ENCODE measurements at regions not wholly inside any gene's neighbourhood (a gene's known extent, or its start where the extent isn't known, plus 50 kb on each side); places are given as distances from the start of the nearest gene placed in this dataset.

DNA sequence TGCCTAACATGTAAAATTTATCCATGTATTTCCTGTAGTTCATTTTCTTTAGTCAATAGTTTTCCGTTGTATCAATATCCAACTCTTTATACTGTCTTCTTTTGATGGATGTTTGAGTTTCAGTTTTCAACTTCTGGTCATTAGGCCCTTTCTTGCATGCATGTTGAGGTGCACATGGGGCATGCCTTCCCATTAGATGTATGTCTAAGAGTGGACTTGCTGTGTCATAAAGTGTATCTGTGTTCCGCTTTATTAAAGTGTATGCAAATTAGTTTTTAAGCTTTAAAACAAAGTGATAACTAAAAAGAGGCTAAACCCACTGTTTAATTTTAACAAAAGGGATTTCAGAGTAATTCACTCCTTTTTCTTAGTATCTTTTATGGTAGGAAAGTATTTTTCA lies 441.1 kb downstream of the PCNX1 start:
- Histone ChIP-seq H3K79me2 (ENCODE audit: low read length) (peaks cover 97% of the 10 kb centered on the region), H3F3A (ENCODE audit: low read length, unreplicated experiment) (no peaks in the 10 kb centered on the region), H3K4me2 (ENCODE audit: low read length) (0 out of 2 replicates have a peak overlapping the region, but pooled peaks have one; percentile 3), H2AFZ (ENCODE audit: low read length) (no peak overlapping the region), H3K9me2 (replicated peaks; ENCODE audit: low read length) (no peaks in the 10 kb centered on the region), H3K4me3 (ENCODE audit: low read length) (no peak overlapping the region), H3K9ac (ENCODE audit: low read length) (no peak overlapping the region), H3K4me1 (ENCODE audit: insufficient read depth, low read length) (peaks cover 25% of the 10 kb centered on the region), H3K36me3 (ENCODE audit: low read depth, low read length) (peaks cover 8% of the 10 kb centered on the region), H3K27ac (ENCODE audit: low read length) (no peak overlapping the region), H4K20me1 (ENCODE audit: low read length) (peaks cover 16% of the 10 kb centered on the region; the same call in 1 of the 2 replicates), H3K9me3 (ENCODE audit: low read length) (no peaks in the 10 kb centered on the region), H3K27me3 (ENCODE audit: low read length) (no peaks in the 10 kb centered on the region)
- no TSS peak for BruUV-seq (replicated peaks)
- CTCF ChIA-PET, result no interaction called here
- TF ChIP-seq EZH2 (IDR thresholded peaks at IDR 0.05; ENCODE audit: low read length, unreplicated experiment) (no peak), EZH2phosphoT487 (IDR thresholded peaks at IDR 0.05; ENCODE audit: borderline replicate concordance, low read length) (no peak), CTCF (conservative IDR thresholded peaks at IDR 0.05; ENCODE audit: low read depth, low read length) (no peak)
- ATAC-seq (no peak), DNase-seq (no peak)
- intact Hi-C loops (cut with micrococcal nuclease), result no loop called here
- POLR2A ChIA-PET (ENCODE audit: unreplicated experiment), result no interaction called here

DNA sequence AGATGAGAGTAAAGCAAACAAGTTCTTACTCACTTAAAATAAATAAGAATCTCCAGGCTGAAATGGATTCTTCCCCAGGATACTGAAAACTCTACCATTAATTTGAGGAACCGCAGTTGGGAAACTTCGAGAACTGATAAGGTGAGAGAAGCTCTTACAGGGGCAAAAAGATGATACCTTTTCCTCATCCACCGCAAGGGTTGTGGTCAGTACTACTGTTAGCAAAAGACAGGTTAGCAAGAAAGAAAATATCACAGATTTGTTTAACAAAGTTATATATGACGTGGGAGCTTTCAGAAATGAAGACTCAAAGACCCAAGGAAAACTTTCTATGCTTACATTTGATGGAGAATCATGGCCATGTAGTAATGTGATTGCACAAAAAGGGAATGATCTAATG lies 441.6 kb downstream of the PCNX1 start:
- Histone ChIP-seq H3K9me2 (replicated peaks; ENCODE audit: low read length) (no peaks in the 10 kb centered on the region), H3K79me2 (ENCODE audit: low read length) (peaks cover 97% of the 10 kb centered on the region), H3K27ac (ENCODE audit: low read length) (no peak overlapping the region), H3K9ac (ENCODE audit: low read length) (no peak overlapping the region), H2AFZ (ENCODE audit: low read length) (no peak overlapping the region), H3F3A (ENCODE audit: low read length, unreplicated experiment) (no peaks in the 10 kb centered on the region), H3K36me3 (ENCODE audit: low read depth, low read length) (peaks cover 10% of the 10 kb centered on the region), H4K20me1 (ENCODE audit: low read length) (peaks cover 16% of the 10 kb centered on the region; the same call in 1 of the 2 replicates), H3K4me3 (ENCODE audit: low read length) (no peak overlapping the region), H3K27me3 (ENCODE audit: low read length) (no peaks in the 10 kb centered on the region), H3K4me2 (ENCODE audit: low read length) (0 out of 2 replicates have a peak overlapping the region, but pooled peaks have one; percentile 3), H3K9me3 (ENCODE audit: low read length) (no peaks in the 10 kb centered on the region), H3K4me1 (ENCODE audit: insufficient read depth, low read length) (peaks cover 25% of the 10 kb centered on the region)
- peak; percentile 55 for ATAC-seq
- TF ChIP-seq CTCF (conservative IDR thresholded peaks at IDR 0.05; ENCODE audit: low read depth, low read length) (no peak), EZH2phosphoT487 (IDR thresholded peaks at IDR 0.05; ENCODE audit: borderline replicate concordance, low read length) (no peak), EZH2 (IDR thresholded peaks at IDR 0.05; ENCODE audit: low read length, unreplicated experiment) (no peak)
- DNase-seq, result no peak
- POLR2A ChIA-PET (ENCODE audit: unreplicated experiment), result no interaction called here
- BruUV-seq (replicated peaks), result no TSS peak
- CTCF ChIA-PET, result no interaction called here
- intact Hi-C loops (cut with micrococcal nuclease), result no loop called here

- ChIA-PET POLR2A (ENCODE audit: unreplicated experiment) (no interaction called here), CTCF (no interaction called here)
- Histone ChIP-seq H3K36me3 (ENCODE audit: low read depth, low read length) (peaks cover 24% of the 10 kb centered on the region), H3K79me2 (ENCODE audit: low read length) (peaks cover 98% of the 10 kb centered on the region), H3K4me1 (ENCODE audit: insufficient read depth, low read length) (peaks cover 22% of the 10 kb centered on the region), H3K27me3 (ENCODE audit: low read length) (no peaks in the 10 kb centered on the region), H3K4me3 (ENCODE audit: low read length) (no peak overlapping the region), H3K9me2 (replicated peaks; ENCODE audit: low read length) (no peaks in the 10 kb centered on the region), H3K4me2 (ENCODE audit: low read length) (no peak overlapping the region), H3K9me3 (ENCODE audit: low read length) (no peaks in the 10 kb centered on the region), H3K27ac (ENCODE audit: low read length) (no peak overlapping the region), H3K9ac (ENCODE audit: low read length) (no peak overlapping the region), H3F3A (ENCODE audit: low read length, unreplicated experiment) (no peaks in the 10 kb centered on the region), H2AFZ (ENCODE audit: low read length) (no peak overlapping the region), H4K20me1 (ENCODE audit: low read length) (0 out of 2 replicates have a peak, but pooled peaks cover 10% of the 10 kb centered on the region)
- ATAC-seq (no peak), DNase-seq (no peak)
- no TSS peak for BruUV-seq (replicated peaks)
- no peak for TF ChIP-seq CTCF (conservative IDR thresholded peaks at IDR 0.05; ENCODE audit: low read depth, low read length)
- TF ChIP-seq EZH2 (IDR thresholded peaks at IDR 0.05; ENCODE audit: low read length, unreplicated experiment), result no peak
- no peak for TF ChIP-seq EZH2phosphoT487 (IDR thresholded peaks at IDR 0.05; ENCODE audit: borderline replicate concordance, low read length)
- intact Hi-C loops (cut with micrococcal nuclease), result no loop called here
Observed at GRCh38 chr14:71354142-71354541, 446.9 kb downstream of the PCNX1 start.
